DOHH2 (cell line): ENCODE measurements at regions not wholly inside any gene's neighbourhood (a gene's known extent, or its start where the extent isn't known, plus 50 kb on each side); places are given as distances from the start of the nearest gene placed in this dataset.

Experiments
- H3F3A ChIP-seq: fragments of 200-600 bp; sonication (generic), shearing (Covaris generic); 2 replicates; pipeline ENCODE4 v1.6.0; 2016; ENCODE audit warnings: antibody characterized with exemption, mild to moderate bottlenecking; ENCODE audit not compliant: control insufficient read depth, insufficient read depth
- H3K27ac ChIP-seq: fragments of 200-600 bp; sonication (generic); 2 replicates; pipeline ENCODE4 v1.5.1; 2014; ENCODE audit warnings: low read depth, mild to moderate bottlenecking, low read length, moderate library complexity
- H3K27me3 ChIP-seq: fragments of 200-600 bp; sonication (generic); 2 replicates; pipeline ENCODE4 v1.6.1; 2014; ENCODE audit warnings: mild to moderate bottlenecking, low read length, mixed read lengths; ENCODE audit not compliant: control insufficient read depth
- H3K36me3 ChIP-seq: fragments of 200-600 bp; sonication (generic); 2 replicates; pipeline ENCODE4 v1.6.1; 2014; ENCODE audit warnings: mild to moderate bottlenecking, low read length, moderate library complexity, mixed read lengths; ENCODE audit not compliant: control insufficient read depth
- H3K4me1 ChIP-seq: fragments of 200-600 bp; sonication (generic); 2 replicates; pipeline ENCODE4 v1.6.1; 2014; ENCODE audit warnings: mild to moderate bottlenecking, low read length, mixed read lengths; ENCODE audit not compliant: control insufficient read depth
- H3K4me2 ChIP-seq: fragments of 200-600 bp; sonication (generic); 2 replicates; pipeline ENCODE4 v1.6.0; 2014; ENCODE audit warnings: mild to moderate bottlenecking, low read length, moderate library complexity
- H3K4me3 ChIP-seq: fragments of 200-600 bp; sonication (generic); 2 replicates; pipeline ENCODE4 v1.5.1; 2014; ENCODE audit warnings: mild to moderate bottlenecking, low read length, mixed read lengths
- H3K79me2 ChIP-seq: fragments of 200-600 bp; sonication (generic); 2 replicates; pipeline ENCODE4 v1.6.1; 2014; ENCODE audit warnings: mild to moderate bottlenecking, low read length, mixed read lengths; ENCODE audit not compliant: control insufficient read depth
- H3K9me2 ChIP-seq: fragments of 200-600 bp; sonication (generic); replicated peaks from 2 replicates; pipeline ENCODE4 v1.6.1; 2014; ENCODE audit warnings: mild to moderate bottlenecking, low read length, mixed read lengths; ENCODE audit not compliant: control insufficient read depth
- H3K9me3 ChIP-seq: fragments of 200-600 bp; sonication (generic); 2 replicates; pipeline ENCODE4 v1.6.1; 2014; ENCODE audit warnings: antibody characterized with exemption, low read length, mixed read lengths; ENCODE audit not compliant: control insufficient read depth, insufficient read depth
- H4K20me1 ChIP-seq: fragments of 200-600 bp; sonication (generic); 2 replicates; pipeline ENCODE4 v1.6.0; 2014; ENCODE audit warnings: low read depth, mild to moderate bottlenecking, antibody characterized with exemption, low read length, moderate library complexity; ENCODE audit not compliant: control insufficient read depth, insufficient read depth
- CTCF ChIP-seq: fragments of 200-600 bp; sonication (generic); IDR thresholded peaks from one replicate; pipeline ENCODE4 v1.5.1; 2014; ENCODE audit warnings: antibody characterized with exemption, mild to moderate bottlenecking, low read depth, low read length; ENCODE audit not compliant: poor library complexity, severe bottlenecking
- EZH2phosphoT487 ChIP-seq: fragments of 200-600 bp; sonication (generic); IDR thresholded peaks from 2 replicates; pipeline ENCODE4 v1.6.1; 2017; ENCODE audit warnings: borderline replicate concordance, mild to moderate bottlenecking, antibody characterized with exemption, low read length, moderate library complexity, mixed read lengths

- Histone ChIP-seq H4K20me1 (no peaks in the 10 kb centered on the region), H3K36me3 (no peaks in the 10 kb centered on the region), H3K4me2 (no peak overlapping the region), H3K4me1 (no peaks in the 10 kb centered on the region), H3F3A (no peaks in the 10 kb centered on the region), H3K4me3 (no peak overlapping the region), H3K27me3 (no peaks in the 10 kb centered on the region), H3K9me2 (no peaks in the 10 kb centered on the region), H3K27ac (no peak overlapping the region), H3K9me3 (peaks cover 29% of the 10 kb centered on the region; the same call in 1 of the 2 replicates), H3K79me2 (no peaks in the 10 kb centered on the region)
- no peak for TF ChIP-seq CTCF
- no peak for TF ChIP-seq EZH2phosphoT487
Measured at GRCh38 chr5:3024554-3024953, 273.1 kb upstream of the IRX2 start.

- no peaks in the 10 kb centered on the region for H3F3A ChIP-seq
- no peak for TF ChIP-seq EZH2phosphoT487
- TF ChIP-seq CTCF: no peak
Measured at GRCh38 chr5:3024126-3024525, 272.6 kb upstream of the IRX2 start.

GRCh38 chr5:3023656-3024055, 272.2 kb upstream of the IRX2 start:
- no peaks in the 10 kb centered on the region for H3K36me3 ChIP-seq
- no peak overlapping the region for H3K4me2 ChIP-seq
- no peak for TF ChIP-seq CTCF
- TF ChIP-seq EZH2phosphoT487: no peak
- no peaks in the 10 kb centered on the region for H3F3A ChIP-seq
- no peak overlapping the region for H3K4me3 ChIP-seq
- H3K9me2 ChIP-seq: no peaks in the 10 kb centered on the region
- peaks cover 26% of the 10 kb centered on the region; the same call in 1 of the 2 replicates for H3K9me3 ChIP-seq
- H3K27ac ChIP-seq: no peak overlapping the region
- no peaks in the 10 kb centered on the region for H4K20me1 ChIP-seq
- H3K79me2 ChIP-seq: no peaks in the 10 kb centered on the region
- no peaks in the 10 kb centered on the region for H3K27me3 ChIP-seq
- H3K4me1 ChIP-seq: no peaks in the 10 kb centered on the region

More at GRCh38 chr5:3024126-3024525, 272.6 kb upstream of the IRX2 start:
- no peaks in the 10 kb centered on the region for H3K36me3 ChIP-seq
- H3K27me3 ChIP-seq: no peaks in the 10 kb centered on the region
- no peak overlapping the region for H3K4me2 ChIP-seq
- H3K4me3 ChIP-seq: no peak overlapping the region
- H3K9me3 ChIP-seq: peaks cover 27% of the 10 kb centered on the region; the same call in 1 of the 2 replicates
- H3K27ac ChIP-seq: no peak overlapping the region
- H3K4me1 ChIP-seq: no peaks in the 10 kb centered on the region
- no peaks in the 10 kb centered on the region for H4K20me1 ChIP-seq
- H3K79me2 ChIP-seq: no peaks in the 10 kb centered on the region
- no peaks in the 10 kb centered on the region for H3K9me2 ChIP-seq

GRCh38 chr5:3022665-3023064, 271.2 kb upstream of the IRX2 start:
- TF ChIP-seq EZH2phosphoT487: no peak
- no peak for TF ChIP-seq CTCF
- Histone ChIP-seq H3F3A (no peaks in the 10 kb centered on the region), H3K27ac (no peak overlapping the region), H3K79me2 (no peaks in the 10 kb centered on the region), H3K4me2 (no peak overlapping the region), H3K4me1 (no peaks in the 10 kb centered on the region), H3K9me2 (no peaks in the 10 kb centered on the region), H3K9me3 (peaks cover 21% of the 10 kb centered on the region; the same call in 1 of the 2 replicates), H3K36me3 (no peaks in the 10 kb centered on the region), H3K27me3 (no peaks in the 10 kb centered on the region), H4K20me1 (no peaks in the 10 kb centered on the region), H3K4me3 (no peak overlapping the region)
